DOHH2 (cell line): ENCODE measurements at regions not wholly inside any gene's neighbourhood (a gene's known extent, or its start where the extent isn't known, plus 50 kb on each side); places are given as distances from the start of the nearest gene placed in this dataset.

Source experiments
- CTCF ChIP-seq: fragments of 200-600 bp; sonication (generic); IDR thresholded peaks from one replicate; pipeline ENCODE4 v1.5.1; 2014; ENCODE audit warnings: antibody characterized with exemption, mild to moderate bottlenecking, low read depth, low read length; ENCODE audit not compliant: poor library complexity, severe bottlenecking
- EZH2phosphoT487 ChIP-seq: fragments of 200-600 bp; sonication (generic); IDR thresholded peaks from 2 replicates; pipeline ENCODE4 v1.6.1; 2017; ENCODE audit warnings: borderline replicate concordance, mild to moderate bottlenecking, antibody characterized with exemption, low read length, moderate library complexity, mixed read lengths

DNA sequence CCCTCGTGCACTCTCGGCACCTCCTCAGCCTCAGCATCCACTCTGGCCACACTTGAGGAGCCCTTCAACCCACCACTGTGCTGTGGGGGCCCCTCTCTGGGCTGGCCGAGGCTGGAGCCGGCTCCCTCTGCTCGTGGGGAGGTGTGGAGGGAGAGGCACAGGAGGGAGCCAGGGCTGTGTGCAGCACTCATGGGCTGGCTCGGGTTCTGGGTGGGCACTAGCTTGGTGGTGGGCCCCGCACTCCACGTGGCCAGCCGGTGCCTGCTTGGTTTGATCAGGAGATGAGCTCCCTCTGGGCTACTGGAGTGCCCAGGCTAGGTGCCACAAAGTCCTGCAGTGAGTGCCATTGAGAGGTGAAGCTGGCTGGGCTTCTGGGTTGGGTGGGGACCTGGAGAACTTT lies 949.4 kb upstream of the GJE1 start:
- TF ChIP-seq CTCF (no peak), EZH2phosphoT487 (no peak)
